ENCODE measurements at regions not wholly inside any gene's neighbourhood (a gene's known extent, or its start where the extent isn't known, plus 50 kb on each side); places are given as distances from the start of the nearest gene placed in this dataset.

- Histone ChIP-seq H3K4me1 (peaks cover 8% of the 10 kb centered on the region), H3K27me3 (no peaks in the 10 kb centered on the region), H3K4me3 (no peak overlapping the region), H3K9me3 (no peaks in the 10 kb centered on the region), H3K36me3 (no peaks in the 10 kb centered on the region), H3K27ac (no peak overlapping the region)
- TF ChIP-seq POLR2A (IDR thresholded peaks at IDR 0.05) (no peak), EP300 (IDR thresholded peaks at IDR 0.05) (no peak), POLR2AphosphoS5 (IDR thresholded peaks at IDR 0.05) (no peak), CTCF (IDR thresholded peaks at IDR 0.05) (no peak)
- 50% methylated on average over 3 of the region's 3 CpGs for WGBS
- no peak for DNase-seq (ENCODE audit: low spot score in 2 of 2)
These were observed 247.6 kb downstream of the RDH14 start for GRCh38 chr2:18312818-18313217.

GRCh38 chr2:18311420-18312195, 248.8 kb downstream of the RDH14 start:
- H3K27ac ChIP-seq, result no peak overlapping the region
- H3K36me3 ChIP-seq, result no peaks in the 10 kb centered on the region
- H3K27me3 ChIP-seq, result no peaks in the 10 kb centered on the region
- H3K4me1 ChIP-seq, result peaks cover 8% of the 10 kb centered on the region
- no peak for DNase-seq (ENCODE audit: low spot score in 2 of 2)
- no peaks in the 10 kb centered on the region for H3K9me3 ChIP-seq
- TF ChIP-seq POLR2AphosphoS5 (IDR thresholded peaks at IDR 0.05) (no peak), EP300 (IDR thresholded peaks at IDR 0.05) (no peak), POLR2A (IDR thresholded peaks at IDR 0.05) (no peak), CTCF (IDR thresholded peaks at IDR 0.05) (no peak)
- H3K4me3 ChIP-seq, result no peak overlapping the region
- 37% methylated on average over 4 of the region's 4 CpGs for WGBS

- no peak overlapping the region for H3K4me3 ChIP-seq
- peaks cover 8% of the 10 kb centered on the region for H3K4me1 ChIP-seq
- no peak for DNase-seq (ENCODE audit: low spot score in 2 of 2)
- TF ChIP-seq POLR2AphosphoS5 (IDR thresholded peaks at IDR 0.05) (no peak), CTCF (IDR thresholded peaks at IDR 0.05) (no peak), POLR2A (IDR thresholded peaks at IDR 0.05) (no peak), EP300 (IDR thresholded peaks at IDR 0.05) (no peak)
- no peak overlapping the region for H3K27ac ChIP-seq
- H3K36me3 ChIP-seq, result no peaks in the 10 kb centered on the region
- 93% methylated on average over 4 of the region's 4 CpGs for WGBS
- no peaks in the 10 kb centered on the region for H3K9me3 ChIP-seq
- H3K27me3 ChIP-seq, result no peaks in the 10 kb centered on the region
These were observed 250.8 kb downstream of the RDH14 start for GRCh38 chr2:18309627-18310026.

GRCh38 chr2:18309188-18309587, 251.3 kb downstream of the RDH14 start:
- H3K36me3 ChIP-seq, result no peaks in the 10 kb centered on the region
- TF ChIP-seq POLR2AphosphoS5 (IDR thresholded peaks at IDR 0.05), result no peak
- TF ChIP-seq EP300 (IDR thresholded peaks at IDR 0.05), result no peak
- TF ChIP-seq POLR2A (IDR thresholded peaks at IDR 0.05), result no peak
- TF ChIP-seq CTCF (IDR thresholded peaks at IDR 0.05), result no peak
- no peak for DNase-seq (ENCODE audit: low spot score in 2 of 2)
- no peak overlapping the region for H3K27ac ChIP-seq
- H3K4me1 ChIP-seq, result peaks cover 8% of the 10 kb centered on the region
- no peak overlapping the region for H3K4me3 ChIP-seq
- H3K27me3 ChIP-seq, result no peaks in the 10 kb centered on the region
- H3K9me3 ChIP-seq, result no peaks in the 10 kb centered on the region

- 62% methylated on average over 3 of the region's 3 CpGs for WGBS
- TF ChIP-seq POLR2AphosphoS5 (IDR thresholded peaks at IDR 0.05) (no peak), CTCF (IDR thresholded peaks at IDR 0.05) (no peak), POLR2A (IDR thresholded peaks at IDR 0.05) (no peak), EP300 (IDR thresholded peaks at IDR 0.05) (no peak)
- no peak overlapping the region for H3K27ac ChIP-seq
- no peaks in the 10 kb centered on the region for H3K27me3 ChIP-seq
- H3K9me3 ChIP-seq, result no peaks in the 10 kb centered on the region
- peaks cover 11% of the 10 kb centered on the region for H3K4me1 ChIP-seq
- DNase-seq (ENCODE audit: low spot score in 2 of 2), result no peak
- no peak overlapping the region for H3K4me3 ChIP-seq
- no peaks in the 10 kb centered on the region for H3K36me3 ChIP-seq
These were observed 255.6 kb downstream of the RDH14 start for GRCh38 chr2:18304849-18305248.

Measured in suprapubic skin (tissue), 4 donors.